ENCODE measurements at regions not wholly inside any gene's neighbourhood (a gene's known extent, or its start where the extent isn't known, plus 50 kb on each side); places are given as distances from the start of the nearest gene placed in this dataset.

DNA sequence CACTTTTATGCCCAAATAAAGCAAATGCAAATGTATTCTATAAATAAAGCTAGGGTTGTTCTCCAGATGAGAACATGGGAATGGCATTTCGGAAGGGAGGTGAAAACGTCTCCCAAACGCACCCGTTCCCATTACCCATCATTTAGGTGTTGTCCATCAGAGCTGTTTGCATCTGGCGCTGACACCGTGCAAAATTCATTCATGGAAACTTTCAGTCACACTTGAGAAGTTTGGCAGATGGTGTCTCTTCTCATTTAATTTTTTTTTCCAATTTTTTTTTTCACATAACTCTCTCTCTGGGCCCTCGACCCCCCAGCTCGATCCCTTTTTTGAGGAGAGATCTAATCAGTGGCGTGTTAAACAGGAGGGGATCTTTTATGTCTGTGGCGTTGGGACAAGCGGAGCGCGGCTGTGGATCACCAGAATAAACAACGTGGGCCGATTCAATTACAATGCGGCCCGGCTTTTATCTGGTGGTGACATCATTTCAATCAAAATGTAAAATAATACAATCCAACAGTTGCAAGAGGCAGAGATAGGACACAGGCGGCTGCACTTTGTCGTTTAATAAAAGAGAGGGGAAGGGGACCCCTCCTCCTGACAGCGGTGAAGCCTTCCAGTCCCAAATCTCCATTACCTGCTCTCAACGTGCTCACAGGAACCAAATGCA, 246.1 kb upstream of the IRX4 start:
- no peak overlapping the region for H3K4me3 ChIP-seq (ENCODE audit: low read length)
- no peaks in the 10 kb centered on the region for H3K27me3 ChIP-seq (ENCODE audit: control insufficient read depth, low read length)
- no peak overlapping the region for H3K4me2 ChIP-seq (ENCODE audit: low read length)
- no peak for TF ChIP-seq CTCF (IDR thresholded peaks at IDR 0.05; ENCODE audit: low read depth, low read length, poor library complexity, severe bottlenecking)
- no peak for TF ChIP-seq EZH2phosphoT487 (IDR thresholded peaks at IDR 0.05; ENCODE audit: borderline replicate concordance, low read length)
- no peaks in the 10 kb centered on the region for H3K9me3 ChIP-seq (ENCODE audit: control insufficient read depth, insufficient read depth, low read length)
- no peak overlapping the region for H3K27ac ChIP-seq (ENCODE audit: low read depth, low read length)
- H3K4me1 ChIP-seq (ENCODE audit: control insufficient read depth, low read length) = no peaks in the 10 kb centered on the region
- H3K36me3 ChIP-seq (ENCODE audit: control insufficient read depth, low read length) = no peaks in the 10 kb centered on the region
- no peaks in the 10 kb centered on the region for H3K79me2 ChIP-seq (ENCODE audit: control insufficient read depth, low read length)
- H3F3A ChIP-seq (ENCODE audit: control insufficient read depth, insufficient read depth) = no peaks in the 10 kb centered on the region
- no peaks in the 10 kb centered on the region for H3K9me2 ChIP-seq (replicated peaks; ENCODE audit: control insufficient read depth, low read length)
- H4K20me1 ChIP-seq (ENCODE audit: control insufficient read depth, insufficient read depth, low read depth, low read length) = no peaks in the 10 kb centered on the region

DNA sequence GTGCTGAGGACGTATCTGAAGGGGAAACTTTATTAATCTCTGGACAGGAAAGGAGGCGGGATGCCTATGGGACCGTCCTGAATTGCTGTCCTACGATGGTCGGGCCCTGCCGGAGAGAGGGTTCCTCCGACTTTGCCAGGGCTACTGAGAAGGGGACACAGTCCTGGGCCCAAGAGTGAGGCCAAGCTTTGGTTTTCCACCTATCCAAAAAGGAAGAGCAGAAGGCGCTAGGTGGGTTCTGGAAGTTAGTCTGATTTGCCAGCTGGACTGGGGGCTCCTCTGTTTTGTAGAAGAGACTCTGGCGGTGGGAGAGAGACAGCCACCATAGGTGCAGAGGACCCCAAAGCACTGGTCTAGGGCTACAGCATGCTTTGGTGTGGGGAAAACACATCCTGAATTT, 243.8 kb upstream of the IRX4 start:
- H3K27ac ChIP-seq (ENCODE audit: low read depth, low read length) = no peak overlapping the region

DNA sequence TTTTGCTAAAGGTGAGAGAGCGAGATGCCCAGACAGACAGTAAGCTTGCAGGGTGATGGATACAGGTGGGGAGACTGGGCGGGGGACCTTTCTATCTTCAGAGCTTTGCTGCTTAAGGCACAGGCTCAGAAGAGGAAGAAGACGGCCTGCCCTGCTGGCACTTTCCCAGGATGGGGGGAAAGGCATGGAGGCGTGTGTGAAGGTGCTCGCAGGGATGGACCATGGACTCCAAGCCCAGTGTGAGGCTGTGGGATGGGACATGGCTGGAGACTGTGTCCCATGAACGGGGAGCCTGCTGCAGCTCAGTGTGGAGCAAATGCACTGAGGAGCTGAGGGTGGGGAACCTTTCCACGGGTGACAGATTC, 243.2 kb upstream of the IRX4 start:
- Histone ChIP-seq H3K9me3 (ENCODE audit: control insufficient read depth, insufficient read depth, low read length) (no peaks in the 10 kb centered on the region; the same call in 1 of the 2 replicates), H3F3A (ENCODE audit: control insufficient read depth, insufficient read depth) (no peaks in the 10 kb centered on the region), H3K27ac (ENCODE audit: low read depth, low read length) (no peak overlapping the region), H3K36me3 (ENCODE audit: control insufficient read depth, low read length) (no peaks in the 10 kb centered on the region), H3K4me1 (ENCODE audit: control insufficient read depth, low read length) (no peaks in the 10 kb centered on the region), H4K20me1 (ENCODE audit: control insufficient read depth, insufficient read depth, low read depth, low read length) (no peaks in the 10 kb centered on the region), H3K27me3 (ENCODE audit: control insufficient read depth, low read length) (no peaks in the 10 kb centered on the region), H3K9me2 (replicated peaks; ENCODE audit: control insufficient read depth, low read length) (no peaks in the 10 kb centered on the region), H3K4me3 (ENCODE audit: low read length) (no peak overlapping the region), H3K4me2 (ENCODE audit: low read length) (no peak overlapping the region), H3K79me2 (ENCODE audit: control insufficient read depth, low read length) (no peaks in the 10 kb centered on the region)
- TF ChIP-seq CTCF (IDR thresholded peaks at IDR 0.05; ENCODE audit: low read depth, low read length, poor library complexity, severe bottlenecking) (no peak), EZH2phosphoT487 (IDR thresholded peaks at IDR 0.05; ENCODE audit: borderline replicate concordance, low read length) (no peak)

More for the DNA sequence above, 243.8 kb upstream of the IRX4 start:
- H3K27me3 ChIP-seq (ENCODE audit: control insufficient read depth, low read length) = no peaks in the 10 kb centered on the region
- no peaks in the 10 kb centered on the region for H3K79me2 ChIP-seq (ENCODE audit: control insufficient read depth, low read length)
- H4K20me1 ChIP-seq (ENCODE audit: control insufficient read depth, insufficient read depth, low read depth, low read length) = no peaks in the 10 kb centered on the region
- H3K4me1 ChIP-seq (ENCODE audit: control insufficient read depth, low read length) = no peaks in the 10 kb centered on the region
- H3K4me3 ChIP-seq (ENCODE audit: low read length) = no peak overlapping the region
- H3K9me3 ChIP-seq (ENCODE audit: control insufficient read depth, insufficient read depth, low read length) = no peaks in the 10 kb centered on the region; the same call in 1 of the 2 replicates
- TF ChIP-seq CTCF (IDR thresholded peaks at IDR 0.05; ENCODE audit: low read depth, low read length, poor library complexity, severe bottlenecking) (no peak), EZH2phosphoT487 (IDR thresholded peaks at IDR 0.05; ENCODE audit: borderline replicate concordance, low read length) (no peak)
- H3K36me3 ChIP-seq (ENCODE audit: control insufficient read depth, low read length) = no peaks in the 10 kb centered on the region
- no peak overlapping the region for H3K4me2 ChIP-seq (ENCODE audit: low read length)
- no peaks in the 10 kb centered on the region for H3K9me2 ChIP-seq (replicated peaks; ENCODE audit: control insufficient read depth, low read length)
- no peaks in the 10 kb centered on the region for H3F3A ChIP-seq (ENCODE audit: control insufficient read depth, insufficient read depth)

All from DOHH2 (cell line).